ENCODE measurements at regions not wholly inside any gene's neighbourhood (a gene's known extent, or its start where the extent isn't known, plus 50 kb on each side); places are given as distances from the start of the nearest gene placed in this dataset.

- Mint-ChIP-seq H3K9me3 (no peaks in the 10 kb centered on the region; a peak in 1 of 5 replicates), H3K27me3 (ENCODE audit: low read depth) (no peaks in the 10 kb centered on the region), H3K4me3 (no peak overlapping the region), H3K4me1 (peaks cover 31 to 51% of the 10 kb centered on the region in 2 experiments), H3K27ac (peak overlapping the region in 1 of 3 experiments; percentile 41; a peak in 2 of 7 replicates), H3K36me3 (ENCODE audit: insufficient read depth in 1 of 3, low read depth in 3 of 3) (no peaks in the 10 kb centered on the region; a peak in 1 of 7 replicates)
- H2AFZ ChIP-seq (ENCODE audit: low read length) = no peak overlapping the region
- no peaks in the 10 kb centered on the region for H3K27me3 ChIP-seq (ENCODE audit: insufficient read depth, low read length)
- WGBS (ENCODE audit: extremely low coverage, insufficient read length, low lambda C conversion rate) = no CpG with 5 or more reads among the region's 6 CpGs
- no peaks in the 10 kb centered on the region for H3K79me2 ChIP-seq (ENCODE audit: insufficient read depth, low read length)
- H4K20me1 ChIP-seq (ENCODE audit: control insufficient read depth, insufficient read depth, insufficient read length) = no peaks in the 10 kb centered on the region
- no peak overlapping the region for H4K91ac ChIP-seq (ENCODE audit: insufficient read length, low read depth, low read length)
- no peak for TF ChIP-seq CTCF (conservative IDR thresholded peaks at IDR 0.05)
- H2BK20ac ChIP-seq (ENCODE audit: low read depth, low read length, poor library complexity, severe bottlenecking) = no peak overlapping the region
- H3K4ac ChIP-seq (ENCODE audit: low read depth, low read length) = no peak overlapping the region
- H2AK5ac ChIP-seq (ENCODE audit: insufficient read length, low read length) = no peak overlapping the region
- no peaks in the 10 kb centered on the region for H3K23me2 ChIP-seq (ENCODE audit: insufficient read length, low read depth, low read length, poor library complexity, severe bottlenecking)
- no peaks in the 10 kb centered on the region for H3K9me3 ChIP-seq (ENCODE audit: control insufficient read depth, low read depth, low read length)
- H2BK12ac ChIP-seq (ENCODE audit: insufficient read length, low read depth, low read length) = no peak overlapping the region
- no peak overlapping the region for H2BK5ac ChIP-seq (ENCODE audit: insufficient read length, low read length)
- H3K9ac ChIP-seq (ENCODE audit: extremely low read depth, insufficient read length, low read length) = no peak overlapping the region
- H4K5ac ChIP-seq (ENCODE audit: insufficient read length, low read depth, low read length) = no peak overlapping the region
- no peak overlapping the region for H3T11ph ChIP-seq (ENCODE audit: low read length)
- no peak overlapping the region for H2BK120ac ChIP-seq (ENCODE audit: low read depth, low read length, poor library complexity, severe bottlenecking)
- no peak overlapping the region for H3K56ac ChIP-seq (ENCODE audit: insufficient read length, low read depth, low read length)
- no peak overlapping the region for H3K14ac ChIP-seq (ENCODE audit: insufficient read depth, low read length)
- no peak for DNase-seq
- no peaks in the 10 kb centered on the region for H3K79me1 ChIP-seq (ENCODE audit: insufficient read depth, low read depth, low read length, poor library complexity, severe bottlenecking)
- H3K4me1 ChIP-seq (ENCODE audit: insufficient read depth, low read length) = peaks cover 12% of the 10 kb centered on the region; the same call in 1 of the 2 replicates
- H3K18ac ChIP-seq (ENCODE audit: insufficient read length, low read depth, low read length) = no peak overlapping the region
- H2BK15ac ChIP-seq (ENCODE audit: low read depth, low read length) = no peak overlapping the region
- H3K4me2 ChIP-seq (ENCODE audit: insufficient read depth, insufficient read length, low read length) = no peak overlapping the region
- H4K8ac ChIP-seq (replicated peaks; ENCODE audit: insufficient read length, low read depth, low read length) = no peak overlapping the region
- no peak overlapping the region for H3K23ac ChIP-seq (ENCODE audit: insufficient read length, low read depth, low read length)
- no peak overlapping the region for H3K27ac ChIP-seq (ENCODE audit: insufficient read length, low read depth, low read length)
Measured at GRCh38 chr15:67011617-67012005, 53.8 kb upstream of the SMAD3 start.

Data from H9 (cell line).